Lower lobe of right lung (tissue), 2 donors: ENCODE measurements at regions not wholly inside any gene's neighbourhood (a gene's known extent, or its start where the extent isn't known, plus 50 kb on each side); places are given as distances from the start of the nearest gene placed in this dataset.

Experiments
- ATAC-seq, 2 donors: fragments of 200-7000 bp; cut with Tn5 transposase; one replicate each; pipeline ENCODE4 v1.9.1; 2020 to 2022; ENCODE audit warnings: mild to moderate bottlenecking in 2 of 2, moderate library complexity in 2 of 2
- DNase-seq: peaks from one replicate; pipeline ENCODE4 v3.0.0-alpha.2; 2020
- H3K27ac ChIP-seq: fragments of 200-600 bp; one replicate; pipeline ENCODE4 v1.8.0; 2022
- H3K27me3 ChIP-seq: fragments of 200-600 bp; one replicate; pipeline ENCODE4 v1.8.0; 2022; ENCODE audit warnings: low read depth
- H3K36me3 ChIP-seq: fragments of 200-600 bp; one replicate; pipeline ENCODE4 v1.8.0; 2022; ENCODE audit warnings: mild to moderate bottlenecking
- H3K4me1 ChIP-seq: fragments of 200-600 bp; one replicate; pipeline ENCODE4 v1.8.0; 2022
- H3K4me3 ChIP-seq: fragments of 200-600 bp; one replicate; pipeline ENCODE4 v1.8.0; 2022; ENCODE audit warnings: mild to moderate bottlenecking
- H3K9me3 ChIP-seq: fragments of 200-600 bp; one replicate; pipeline ENCODE4 v1.8.0; 2022
- CTCF ChIP-seq: fragments of 200-600 bp; IDR thresholded peaks from one replicate; pipeline ENCODE4 v1.8.0; 2022; ENCODE audit warnings: antibody characterized with exemption, mild to moderate bottlenecking
- intact Hi-C: fragments of 100-400 bp; cut with DNase I; formaldehyde crosslinking; loops from one replicate; pipeline ENCODE4 v1.11.0; 2022
- donor health status: DM: no; HTN: yes; CAD: no; lungs with severe emphysema.

- H3K4me1 ChIP-seq: no peaks in the 10 kb centered on the region
- H3K4me3 ChIP-seq: no peak overlapping the region
- H3K9me3 ChIP-seq: no peaks in the 10 kb centered on the region
- DNase-seq: no peak
- intact Hi-C loops: no loop called here
- no peak overlapping the region for H3K27ac ChIP-seq
- no peaks in the 10 kb centered on the region for H3K27me3 ChIP-seq
- no peaks in the 10 kb centered on the region for H3K36me3 ChIP-seq
- no peak for ATAC-seq
- no peak for TF ChIP-seq CTCF
These were observed 656.0 kb upstream of the NDST4 start for GRCh38 chr4:115769396-115769795.

DNA sequence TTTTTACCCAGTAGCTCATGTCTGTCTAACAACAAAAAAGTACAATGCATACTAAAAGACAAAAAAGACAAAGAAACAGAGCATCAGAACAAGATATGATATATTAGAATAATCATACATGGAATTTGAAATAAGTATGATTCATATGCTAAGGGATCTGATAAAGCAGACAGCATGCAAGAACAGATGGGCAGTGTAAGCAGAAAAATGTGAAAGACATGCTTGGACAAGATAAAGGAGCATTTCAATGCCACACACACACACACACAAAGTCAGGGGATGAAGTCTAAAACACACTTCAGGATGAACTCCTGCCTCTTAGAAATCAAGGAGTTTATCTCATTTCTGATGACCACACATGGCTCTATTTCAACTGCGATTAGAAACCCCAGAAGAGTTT, 649.6 kb upstream of the NDST4 start:
- Histone ChIP-seq H3K27ac (no peak overlapping the region), H3K4me3 (no peak overlapping the region), H3K36me3 (no peaks in the 10 kb centered on the region), H3K9me3 (no peaks in the 10 kb centered on the region), H3K27me3 (no peaks in the 10 kb centered on the region), H3K4me1 (no peaks in the 10 kb centered on the region)
- ATAC-seq (no peak), DNase-seq (no peak)
- intact Hi-C loops: no loop called here
- no peak for TF ChIP-seq CTCF

- Histone ChIP-seq H3K9me3 (peaks cover 8% of the 10 kb centered on the region), H3K4me1 (no peaks in the 10 kb centered on the region), H3K36me3 (no peaks in the 10 kb centered on the region), H3K4me3 (no peak overlapping the region), H3K27ac (no peak overlapping the region), H3K27me3 (no peaks in the 10 kb centered on the region)
- intact Hi-C loops: no loop called here
- DNase-seq (peak; percentile 59), ATAC-seq (peak; percentile 88 to 89)
- TF ChIP-seq CTCF: no peak
These were observed 645.8 kb upstream of the NDST4 start for GRCh38 chr4:115759231-115759630.

GRCh38 chr4:115749404-115749803, 636.0 kb upstream of the NDST4 start:
- no peak for ATAC-seq
- no peak overlapping the region for H3K4me3 ChIP-seq
- no peaks in the 10 kb centered on the region for H3K36me3 ChIP-seq
- H3K27ac ChIP-seq: no peak overlapping the region
- no peak for TF ChIP-seq CTCF
- H3K4me1 ChIP-seq: no peaks in the 10 kb centered on the region
- intact Hi-C loops: loop anchor here (10.0 kb wide), 1 partner anchor 475 kb away; no protein-coding TSS in a partner anchor
- peaks cover under 1% of the 10 kb centered on the region for H3K9me3 ChIP-seq
- no peak for DNase-seq
- H3K27me3 ChIP-seq: no peaks in the 10 kb centered on the region

DNA sequence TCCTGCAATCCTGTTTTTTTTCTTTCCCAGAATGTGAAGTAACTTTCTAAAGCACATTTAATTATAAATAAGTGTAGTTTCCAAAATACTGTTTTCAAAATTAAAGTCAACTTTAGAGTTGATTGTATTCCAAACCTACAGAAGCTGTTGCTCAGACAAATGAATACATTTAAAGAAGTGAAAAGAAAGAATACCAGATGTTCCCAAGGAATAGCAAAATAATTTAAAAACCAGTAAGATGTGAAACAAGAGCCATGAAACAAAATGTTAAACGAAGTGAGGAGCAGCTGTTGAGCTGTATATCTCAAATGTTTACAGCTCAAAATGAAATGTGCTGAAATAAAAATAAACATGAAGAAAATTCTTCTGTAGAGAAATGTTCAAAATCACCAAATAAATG, 627.4 kb upstream of the NDST4 start:
- no peaks in the 10 kb centered on the region for H3K27me3 ChIP-seq
- intact Hi-C loops: loop anchor here (10.0 kb wide), 1 partner anchor 484 kb away; no protein-coding TSS in a partner anchor
- H3K27ac ChIP-seq: no peak overlapping the region
- no peaks in the 10 kb centered on the region for H3K4me1 ChIP-seq
- H3K9me3 ChIP-seq: no peaks in the 10 kb centered on the region
- no peaks in the 10 kb centered on the region for H3K36me3 ChIP-seq
- no peak overlapping the region for H3K4me3 ChIP-seq
- ATAC-seq (no peak), DNase-seq (no peak)
- no peak for TF ChIP-seq CTCF
